ENCODE measurements at regions not wholly inside any gene's neighbourhood (a gene's known extent, or its start where the extent isn't known, plus 50 kb on each side); places are given as distances from the start of the nearest gene placed in this dataset.

DNA sequence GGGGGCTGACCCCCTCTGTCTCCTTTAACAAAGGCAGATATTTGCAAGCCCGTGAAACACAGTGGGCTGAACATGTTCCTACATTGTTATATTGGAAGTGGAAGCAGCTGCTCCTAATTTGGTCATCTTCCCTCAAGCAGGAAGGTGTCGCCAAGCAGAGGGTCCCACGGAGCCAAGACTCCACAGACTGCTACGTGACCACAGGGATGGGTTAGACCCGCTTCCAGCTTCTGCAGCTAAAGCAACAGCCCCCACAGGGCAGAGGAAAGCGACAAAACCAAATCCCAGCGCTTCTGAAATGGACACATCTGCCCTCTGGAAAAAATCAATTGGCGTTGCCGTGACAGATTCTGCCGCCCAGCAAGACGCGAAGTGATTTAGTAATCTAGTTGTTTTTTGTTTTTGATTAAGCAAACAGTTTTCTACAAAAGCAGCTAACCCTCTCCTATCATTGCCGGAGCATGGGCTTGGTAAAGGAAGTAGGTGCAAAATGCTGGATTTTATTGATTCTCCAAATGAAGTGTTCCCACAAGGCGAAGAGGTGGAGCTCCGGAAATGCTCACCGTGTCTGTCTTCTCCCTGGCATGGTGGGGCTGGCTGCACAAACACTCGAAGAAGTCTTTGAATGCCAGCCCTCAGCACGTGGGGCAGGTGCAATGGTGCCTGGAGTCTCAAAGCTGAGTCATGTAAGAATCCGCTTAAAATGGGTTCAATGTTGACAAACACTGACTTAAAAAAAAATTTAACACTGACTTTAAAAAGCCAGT, 79.4 kb upstream of the FRMD1 start:
- TF ChIP-seq, protein P1, sequence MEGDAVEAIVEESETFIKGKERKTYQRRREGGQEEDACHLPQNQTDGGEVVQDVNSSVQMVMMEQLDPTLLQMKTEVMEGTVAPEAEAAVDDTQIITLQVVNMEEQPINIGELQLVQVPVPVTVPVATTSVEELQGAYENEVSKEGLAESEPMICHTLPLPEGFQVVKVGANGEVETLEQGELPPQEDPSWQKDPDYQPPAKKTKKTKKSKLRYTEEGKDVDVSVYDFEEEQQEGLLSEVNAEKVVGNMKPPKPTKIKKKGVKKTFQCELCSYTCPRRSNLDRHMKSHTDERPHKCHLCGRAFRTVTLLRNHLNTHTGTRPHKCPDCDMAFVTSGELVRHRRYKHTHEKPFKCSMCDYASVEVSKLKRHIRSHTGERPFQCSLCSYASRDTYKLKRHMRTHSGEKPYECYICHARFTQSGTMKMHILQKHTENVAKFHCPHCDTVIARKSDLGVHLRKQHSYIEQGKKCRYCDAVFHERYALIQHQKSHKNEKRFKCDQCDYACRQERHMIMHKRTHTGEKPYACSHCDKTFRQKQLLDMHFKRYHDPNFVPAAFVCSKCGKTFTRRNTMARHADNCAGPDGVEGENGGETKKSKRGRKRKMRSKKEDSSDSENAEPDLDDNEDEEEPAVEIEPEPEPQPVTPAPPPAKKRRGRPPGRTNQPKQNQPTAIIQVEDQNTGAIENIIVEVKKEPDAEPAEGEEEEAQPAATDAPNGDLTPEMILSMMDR (IDR thresholded peaks at IDR 0.05) = no peak
- no peak for TF ChIP-seq POLR2AphosphoS5 (IDR thresholded peaks at IDR 0.05)
- no peak for TF ChIP-seq POLR2A (IDR thresholded peaks at IDR 0.05)
